ENCODE measurements at regions not wholly inside any gene's neighbourhood (a gene's known extent, or its start where the extent isn't known, plus 50 kb on each side); places are given as distances from the start of the nearest gene placed in this dataset.

DNA sequence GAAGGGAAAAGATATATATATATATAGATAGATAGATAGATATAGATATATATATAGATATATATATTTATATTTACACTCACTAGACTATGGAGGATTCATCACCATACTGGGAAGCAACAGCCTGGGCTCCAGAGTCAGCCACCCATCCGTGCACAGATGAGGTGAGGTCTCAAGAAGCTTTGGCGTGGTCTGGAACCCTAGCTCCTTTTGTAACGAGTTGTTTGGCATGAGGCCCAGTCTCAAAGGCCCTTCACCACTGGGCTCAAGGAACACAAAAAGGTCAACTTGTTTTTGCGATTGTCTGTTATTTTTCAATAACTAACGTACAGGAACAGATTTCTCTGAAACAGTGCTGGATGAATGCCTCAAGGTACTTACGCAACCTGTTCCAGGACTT lies 448.7 kb downstream of the CMPK2 start:
- intact Hi-C loops (cut with DNase I): no loop called here
- DNase-seq (ENCODE audit: low spot score): no peak

DNA sequence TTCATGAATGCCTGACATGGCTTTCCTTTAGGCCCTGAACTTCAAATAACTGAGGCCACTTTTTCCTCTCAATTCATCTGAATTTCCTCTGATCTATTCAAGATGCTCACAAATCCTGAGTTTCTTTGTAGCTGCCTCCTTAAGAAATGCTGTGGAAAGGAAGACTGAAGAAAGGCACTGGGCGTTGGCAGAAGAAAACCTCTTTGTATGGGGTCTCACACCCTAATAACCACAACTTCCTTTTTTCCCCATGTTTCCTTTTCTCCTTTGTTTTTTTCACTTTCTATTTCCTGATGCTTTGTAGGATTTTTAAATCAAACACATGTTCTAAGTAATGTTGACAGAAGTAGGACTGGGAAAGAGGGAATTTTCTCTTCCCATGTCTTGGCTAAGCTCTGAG lies 447.4 kb downstream of the CMPK2 start:
- no peak for DNase-seq (ENCODE audit: low spot score)
- intact Hi-C loops (cut with DNase I): no loop called here

DNA sequence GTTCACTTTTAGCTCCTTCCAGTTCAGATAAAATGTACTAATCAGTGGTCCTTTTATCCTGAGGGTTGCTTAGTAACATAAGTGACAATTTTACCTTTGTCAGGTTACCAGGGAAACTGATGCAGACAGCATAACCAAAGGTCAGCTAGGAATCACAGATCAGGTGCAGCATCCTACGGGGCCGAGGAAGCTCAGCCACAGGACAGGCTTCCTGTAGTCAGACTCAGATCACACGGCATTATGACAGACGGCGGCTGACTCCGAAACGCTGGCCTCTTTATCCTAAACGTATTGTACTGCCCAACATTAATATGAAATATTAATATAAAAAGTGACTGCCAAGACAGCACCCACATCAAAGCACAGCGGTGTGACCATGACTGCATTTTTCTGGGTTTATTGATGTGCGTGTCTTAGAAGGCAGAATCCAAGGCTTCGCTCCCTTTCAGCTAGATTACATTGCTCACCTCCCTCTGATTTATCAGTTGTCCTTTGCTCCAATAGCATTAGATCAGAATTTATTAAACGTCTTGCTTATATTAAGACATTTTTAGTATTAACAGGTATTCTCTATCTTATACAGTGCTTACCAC lies 444.5 kb downstream of the CMPK2 start:
- intact Hi-C loops (cut with DNase I): no loop called here
- no peak for DNase-seq (ENCODE audit: low spot score)

DNA sequence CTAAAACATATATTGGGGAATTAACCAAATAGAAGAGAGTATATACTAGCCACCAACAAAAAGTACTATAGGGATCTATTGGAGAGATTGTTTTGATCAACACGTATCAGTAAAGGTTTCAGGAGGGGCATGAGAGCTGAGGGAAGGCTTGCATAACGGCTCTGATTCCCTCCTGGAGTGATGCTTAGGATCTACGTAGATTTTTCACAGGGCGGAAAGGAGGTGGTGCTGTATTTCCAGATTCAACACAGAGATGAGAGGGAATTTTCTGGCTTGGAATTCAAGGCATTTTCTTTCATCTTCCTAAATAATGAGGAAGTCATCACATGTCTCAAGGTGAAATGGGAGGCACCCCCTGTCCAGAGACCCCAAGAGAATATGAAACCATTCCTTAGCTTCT lies 443.8 kb downstream of the CMPK2 start:
- no peak for DNase-seq (ENCODE audit: low spot score)
- intact Hi-C loops (cut with DNase I): no loop called here

DNA sequence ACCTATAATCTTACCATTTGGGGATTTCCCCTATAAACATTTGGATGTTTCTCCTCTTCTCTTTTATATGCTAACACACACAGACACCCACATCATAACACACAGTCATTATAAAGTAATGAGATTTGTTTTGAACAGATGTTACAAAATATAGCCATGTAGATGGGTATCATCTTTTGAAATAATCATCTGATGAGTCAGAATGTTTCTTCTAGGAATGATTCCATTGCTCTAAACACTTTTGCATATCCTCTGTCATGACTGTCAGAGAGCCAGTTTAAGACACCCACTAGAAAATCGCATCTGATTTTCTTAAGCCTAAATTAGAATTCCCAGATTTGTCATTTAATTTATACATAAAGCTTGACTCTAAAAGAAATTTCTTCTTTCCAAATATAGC lies 442.6 kb downstream of the CMPK2 start:
- intact Hi-C loops (cut with DNase I): no loop called here
- DNase-seq (ENCODE audit: low spot score): no peak

DNA sequence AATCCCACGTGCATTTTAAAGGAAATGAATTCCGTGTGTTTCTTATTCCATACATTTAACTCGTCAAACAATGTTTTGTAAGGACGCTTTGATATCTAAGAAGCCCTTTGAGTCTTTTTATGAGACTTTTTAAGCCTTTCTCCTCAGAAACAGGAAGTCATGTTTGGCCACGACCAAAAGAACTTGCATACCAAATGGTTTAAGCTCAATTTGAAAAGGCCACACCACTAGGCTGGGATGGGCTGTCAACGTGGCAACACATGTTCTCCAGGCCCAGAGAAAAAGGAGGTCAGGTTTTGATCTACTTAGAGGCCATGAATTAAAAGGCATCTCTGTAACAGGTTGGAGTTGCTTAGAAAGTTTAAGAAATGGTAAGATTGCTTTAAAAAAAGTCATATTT lies 441.8 kb downstream of the CMPK2 start:
- intact Hi-C loops (cut with DNase I): no loop called here
- DNase-seq (ENCODE audit: low spot score): no peak

DNA sequence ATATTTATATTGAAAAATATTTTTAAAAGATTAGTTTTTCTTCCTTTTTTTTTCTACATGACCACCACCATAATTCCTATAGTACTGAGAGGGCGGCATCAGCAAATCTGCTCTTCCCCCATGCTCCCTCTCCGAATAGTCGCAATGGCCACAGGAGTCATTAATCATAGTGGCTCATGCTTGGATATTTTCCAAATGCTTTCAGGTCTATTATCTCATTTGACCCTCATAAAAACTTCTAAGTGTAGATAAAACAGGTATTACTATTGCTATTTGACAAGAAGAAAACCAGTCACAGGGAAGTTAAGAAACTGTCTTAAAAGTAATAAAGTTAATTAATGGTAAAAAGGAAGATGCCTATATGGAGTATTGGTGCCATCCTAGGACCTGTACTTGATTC lies 440.7 kb downstream of the CMPK2 start:
- DNase-seq (ENCODE audit: low spot score): no peak
- intact Hi-C loops (cut with DNase I): no loop called here

DNA sequence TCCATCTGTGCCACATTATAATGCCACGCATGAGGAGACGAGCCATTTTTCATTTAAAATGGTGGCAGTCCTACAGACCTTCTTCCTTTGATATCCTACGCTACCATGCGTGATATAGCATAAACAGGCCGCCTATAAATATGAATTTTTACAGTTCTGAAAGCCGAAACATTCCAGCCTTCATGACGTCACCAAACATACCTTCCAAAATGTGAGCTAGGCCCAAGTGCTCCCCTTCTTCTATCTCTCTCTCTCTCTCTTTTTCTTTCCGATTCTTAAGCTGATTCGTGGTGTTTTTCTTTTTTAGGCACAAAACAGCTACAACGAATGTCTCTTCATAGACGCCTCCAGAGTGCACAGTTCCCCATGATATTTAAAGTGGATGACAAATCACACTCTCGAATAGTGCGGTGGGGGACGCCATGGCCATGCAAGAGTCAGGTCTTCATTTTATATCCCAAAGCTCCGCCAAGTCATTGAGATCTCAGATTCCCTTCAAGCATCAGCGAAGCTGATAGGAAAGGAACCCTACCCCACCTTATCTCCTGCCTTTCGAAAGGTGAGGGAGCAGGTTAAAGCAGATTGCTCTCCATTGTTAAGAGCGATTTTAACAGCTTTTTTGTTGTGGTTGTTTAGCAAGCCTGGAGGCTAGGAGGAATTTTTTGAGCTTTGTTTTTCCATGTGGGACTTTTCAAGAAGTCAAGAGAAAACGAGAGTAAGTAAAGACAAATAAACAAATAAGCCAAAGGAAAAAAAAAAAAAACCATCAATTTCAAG lies 436.3 kb downstream of the CMPK2 start:
- intact Hi-C loops (cut with DNase I): no loop called here
- no peak for DNase-seq (ENCODE audit: low spot score)

DNA sequence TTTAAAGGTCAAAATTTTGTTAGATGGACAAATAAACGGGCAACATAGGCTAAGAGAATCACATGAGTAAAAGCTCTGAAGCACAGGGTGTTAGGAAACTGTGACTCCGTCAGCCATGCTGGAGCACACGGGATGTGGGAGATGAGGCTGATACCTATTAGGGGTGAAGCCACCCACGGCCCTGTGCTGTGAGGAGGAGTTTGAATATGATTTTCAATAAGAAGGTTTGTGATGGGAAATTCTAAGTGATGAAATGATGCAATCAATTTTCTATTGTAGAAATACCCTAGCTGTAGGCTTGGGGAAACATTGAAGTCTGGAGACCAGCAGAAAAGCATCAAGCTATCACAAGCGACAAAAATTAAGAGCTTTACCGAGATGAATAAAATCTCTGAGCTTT lies 431.3 kb downstream of the CMPK2 start:
- intact Hi-C loops (cut with DNase I): no loop called here
- DNase-seq (ENCODE audit: low spot score): no peak

DNA sequence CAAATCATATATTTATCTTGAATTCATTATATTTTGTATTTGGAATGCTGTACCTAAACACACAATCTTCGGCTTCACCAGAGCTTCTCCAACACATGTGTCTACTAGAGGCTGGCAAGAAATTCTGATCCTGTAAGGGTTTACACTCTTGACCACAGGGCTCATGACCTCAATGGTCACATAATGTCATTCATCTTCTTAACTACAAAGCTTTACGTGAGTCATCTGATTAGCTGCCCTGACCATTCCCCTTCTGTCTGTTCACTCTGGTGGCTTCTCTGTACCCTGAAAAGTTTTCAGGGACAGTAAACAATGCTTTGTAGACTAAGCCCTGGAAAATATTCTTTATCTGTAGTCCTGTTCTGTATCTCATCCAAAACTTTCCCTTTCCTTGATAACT lies 423.9 kb downstream of the CMPK2 start:
- intact Hi-C loops (cut with DNase I): no loop called here
- DNase-seq (ENCODE audit: low spot score): no peak

DNA sequence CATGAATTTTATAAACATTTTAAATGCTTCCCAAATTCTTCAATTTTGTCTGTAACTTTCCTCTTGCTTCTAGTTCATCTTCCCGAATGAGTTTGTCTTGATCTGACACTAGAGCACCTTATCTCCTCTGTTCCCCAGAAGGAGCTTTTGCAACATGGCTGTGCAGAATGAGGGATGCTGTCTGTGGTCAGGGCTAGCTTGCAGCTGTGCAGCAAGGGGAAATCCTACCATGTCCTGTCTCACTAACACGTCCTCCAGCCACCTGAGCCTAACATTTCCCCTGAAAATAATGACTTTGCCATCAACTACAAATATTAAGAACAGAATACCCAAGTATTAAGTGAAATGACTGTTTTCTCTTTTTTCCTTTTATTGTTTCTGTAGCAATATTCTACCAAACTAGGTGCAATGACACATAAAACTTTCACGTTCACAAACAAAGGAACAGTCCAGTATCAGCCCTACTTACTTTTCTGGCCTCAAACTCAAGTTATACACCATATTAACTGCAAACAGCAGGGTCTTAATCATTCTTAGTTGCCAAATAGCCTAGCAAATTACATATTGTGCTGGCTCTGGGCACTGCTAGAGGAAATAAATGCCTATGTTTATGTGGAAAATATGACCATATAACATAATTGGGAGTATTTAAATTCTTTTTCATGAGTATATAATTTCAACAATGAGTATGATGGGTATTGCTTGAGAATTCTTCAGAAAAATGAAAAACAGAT lies 423.3 kb downstream of the CMPK2 start:
- no peak for DNase-seq (ENCODE audit: low spot score)
- intact Hi-C loops (cut with DNase I): no loop called here

DNA sequence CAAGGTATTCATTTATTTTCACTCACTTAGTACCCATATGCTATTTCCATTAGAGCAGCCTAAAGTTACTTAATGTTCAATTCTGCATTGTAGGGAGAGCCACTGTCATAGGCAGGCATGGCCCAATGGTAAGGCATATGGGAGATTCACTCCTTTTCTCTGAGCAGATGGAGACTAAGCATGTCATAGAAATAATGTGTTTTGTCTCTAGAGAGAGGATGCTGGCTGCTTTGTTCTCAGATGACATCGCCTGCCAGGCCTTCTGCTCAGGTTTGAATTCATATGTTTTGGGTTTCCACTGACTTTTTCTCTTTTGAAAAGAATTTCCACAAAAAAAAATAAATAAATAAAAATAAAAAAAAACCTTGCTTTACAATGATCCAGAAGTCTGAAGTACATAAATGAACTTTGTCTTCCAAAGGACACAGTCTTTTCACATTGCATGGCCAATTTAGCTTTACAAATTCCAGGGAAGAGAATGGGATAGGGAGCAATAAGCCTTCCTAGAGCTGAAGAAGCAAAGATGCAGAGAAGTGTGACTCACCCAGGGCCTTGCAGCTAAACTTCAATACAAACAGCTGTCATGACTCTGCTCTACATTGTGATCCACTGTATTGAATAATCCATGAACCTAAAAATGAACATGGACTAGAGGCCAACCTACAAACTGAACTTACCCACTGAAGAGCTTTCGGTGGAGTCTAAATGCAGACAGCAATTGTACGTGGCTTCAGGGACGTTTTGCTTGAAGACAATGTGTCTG lies 422.5 kb downstream of the CMPK2 start:
- no peak for DNase-seq (ENCODE audit: low spot score)
- intact Hi-C loops (cut with DNase I): no loop called here

DNA sequence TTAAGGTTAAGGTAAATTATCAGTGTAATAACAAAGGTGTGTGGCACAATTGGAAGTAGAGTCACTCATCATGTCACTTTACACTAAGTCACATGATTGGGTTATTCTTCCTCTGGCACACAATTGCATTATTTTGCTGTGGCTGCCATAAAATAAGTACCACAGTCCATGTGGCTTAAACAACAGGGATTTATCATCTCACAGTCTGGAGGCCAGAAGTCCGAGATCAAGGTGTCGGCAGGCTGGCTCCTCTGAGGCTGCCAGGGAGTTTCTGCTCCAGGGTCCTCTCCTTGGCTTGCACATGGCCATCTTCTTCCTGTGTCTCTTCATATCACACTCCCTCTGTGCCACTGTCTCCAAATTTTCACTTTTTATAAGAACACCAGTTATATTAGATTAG lies 421.2 kb downstream of the CMPK2 start:
- DNase-seq (ENCODE audit: low spot score): no peak
- intact Hi-C loops (cut with DNase I): no loop called here

DNA sequence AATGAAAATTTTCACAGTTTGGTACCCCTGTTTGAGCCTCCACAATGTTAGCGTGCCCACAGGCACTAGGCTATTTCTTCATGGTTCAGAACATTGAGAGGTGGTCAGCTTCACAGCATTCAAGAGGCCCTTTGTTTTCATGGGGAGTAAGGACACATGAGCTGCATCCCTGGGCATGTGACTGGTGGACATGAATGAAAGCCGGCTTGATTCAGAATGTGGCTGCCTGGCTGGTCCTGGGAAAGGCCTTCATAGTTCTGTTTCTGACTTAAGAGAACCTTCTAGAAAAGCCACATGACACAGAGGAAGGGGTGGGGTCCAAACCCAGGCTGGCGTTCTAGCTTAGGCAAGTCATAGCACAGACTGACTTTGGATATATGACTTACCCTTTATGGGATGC lies 420.6 kb downstream of the CMPK2 start:
- intact Hi-C loops (cut with DNase I): no loop called here
- no peak for DNase-seq (ENCODE audit: low spot score)

DNA sequence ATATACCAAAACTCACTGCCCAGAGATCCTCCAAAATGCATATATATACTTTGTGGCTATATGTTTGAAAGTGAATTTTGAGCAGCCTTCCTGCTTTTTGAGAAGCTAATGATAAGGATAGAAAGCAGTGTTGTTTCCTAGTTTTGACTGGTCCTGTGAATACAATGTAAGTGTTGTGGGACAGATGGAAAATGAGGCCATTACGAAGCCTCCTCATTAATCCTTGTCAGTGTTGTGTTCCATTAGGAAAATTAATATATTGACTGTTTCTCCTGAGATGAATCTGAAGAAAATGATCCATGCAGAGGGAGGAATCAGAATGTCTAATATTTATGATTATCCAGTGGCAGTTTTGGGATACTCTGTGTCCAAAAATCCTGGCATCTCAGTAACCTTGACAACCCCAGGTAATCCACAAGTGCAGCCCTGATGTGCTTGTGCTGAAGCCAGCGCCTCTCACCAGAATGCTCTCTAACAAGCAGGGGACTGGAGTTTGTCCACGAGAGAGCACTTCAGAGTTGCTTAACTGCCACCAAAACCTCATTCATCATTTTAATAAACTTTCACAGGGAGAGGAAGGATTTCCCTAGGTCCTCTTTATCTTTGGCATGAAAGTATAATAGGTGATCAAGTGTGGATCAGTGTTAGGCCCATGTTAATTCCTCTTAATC lies 418.6 kb downstream of the CMPK2 start:
- intact Hi-C loops (cut with DNase I): no loop called here
- no peak for DNase-seq (ENCODE audit: low spot score)

DNA sequence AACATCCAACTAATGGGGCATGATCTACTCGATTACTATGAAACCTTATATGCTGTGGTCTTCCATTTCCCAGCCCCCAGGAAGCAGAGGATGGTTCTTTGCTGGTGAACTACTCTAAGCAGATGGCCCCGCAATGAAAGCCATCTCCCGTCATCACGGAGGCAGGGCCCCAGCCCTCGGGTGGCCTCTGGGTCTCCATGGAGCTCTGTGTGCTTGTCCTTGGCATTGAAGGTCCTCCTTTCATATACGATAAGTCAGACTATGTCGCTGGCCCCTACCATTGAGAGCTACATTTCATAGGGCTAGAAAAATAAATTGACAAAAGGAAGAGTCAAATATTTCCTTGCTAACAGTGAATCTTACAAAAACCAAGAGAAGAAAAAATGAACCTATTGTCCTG lies 416.8 kb downstream of the CMPK2 start:
- no peak for DNase-seq (ENCODE audit: low spot score)
- intact Hi-C loops (cut with DNase I): no loop called here

DNA sequence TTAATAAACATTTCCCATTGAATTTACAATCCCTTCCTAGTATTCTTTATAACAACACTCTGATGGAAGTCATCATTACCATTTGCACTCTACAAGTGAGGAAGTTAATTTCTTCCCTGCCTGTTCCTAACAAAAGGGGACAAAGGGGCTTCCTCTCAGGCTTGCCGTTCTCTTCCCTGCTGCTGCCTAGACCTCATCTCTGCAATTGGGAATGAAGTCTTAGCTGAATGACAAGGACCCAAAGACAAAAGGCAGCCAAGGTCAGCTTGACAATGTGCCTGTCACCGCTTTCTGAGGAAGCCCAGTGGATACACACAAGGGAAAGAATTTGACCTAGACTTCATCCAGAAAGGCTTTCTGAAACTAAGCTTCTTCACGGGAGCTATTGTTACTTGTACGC lies 416.4 kb downstream of the CMPK2 start:
- intact Hi-C loops (cut with DNase I): no loop called here
- no peak for DNase-seq (ENCODE audit: low spot score)

DNA sequence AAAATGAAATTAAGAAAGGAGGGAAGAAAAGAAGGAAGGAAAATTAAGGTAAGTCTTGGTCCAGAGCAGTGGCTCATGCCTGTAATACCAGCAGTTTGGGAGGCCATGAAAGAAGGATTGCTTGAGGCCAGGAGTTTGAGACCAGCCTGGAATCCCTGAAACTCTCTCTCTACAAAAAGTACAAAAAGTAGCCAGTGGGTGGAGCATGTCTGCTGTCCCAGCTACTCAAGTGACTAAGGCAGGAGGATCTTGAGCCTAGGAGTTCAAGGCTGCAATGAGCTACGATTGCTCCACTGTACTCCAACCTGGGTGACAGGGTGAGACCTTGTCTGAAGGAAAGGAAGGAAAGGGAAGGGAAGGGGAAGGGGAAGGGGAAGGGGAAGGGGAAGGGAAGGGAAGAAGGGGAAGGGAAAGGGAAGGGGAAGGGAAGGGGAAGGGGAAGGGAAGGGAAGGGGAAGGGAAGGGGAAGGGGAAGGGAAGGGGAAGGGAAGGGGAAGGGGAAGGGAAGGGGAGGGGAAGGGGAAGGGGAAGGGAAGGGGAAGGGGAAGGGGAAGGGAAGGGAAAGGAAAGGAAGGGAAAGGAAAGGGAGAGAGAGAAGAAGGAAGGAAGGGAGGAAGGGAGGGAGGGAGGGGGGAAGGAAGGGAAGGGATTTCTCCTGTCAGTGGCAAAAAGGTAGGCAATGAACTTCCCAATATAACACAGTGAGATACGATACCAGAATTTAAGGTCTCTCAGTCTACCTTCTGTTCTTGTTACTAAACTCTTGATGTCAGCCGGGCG lies 412.8 kb downstream of the CMPK2 start:
- no peak for DNase-seq (ENCODE audit: low spot score)
- intact Hi-C loops (cut with DNase I): no loop called here
